ENCODE measurements at regions not wholly inside any gene's neighbourhood (a gene's known extent, or its start where the extent isn't known, plus 50 kb on each side); places are given as distances from the start of the nearest gene placed in this dataset.

DNA sequence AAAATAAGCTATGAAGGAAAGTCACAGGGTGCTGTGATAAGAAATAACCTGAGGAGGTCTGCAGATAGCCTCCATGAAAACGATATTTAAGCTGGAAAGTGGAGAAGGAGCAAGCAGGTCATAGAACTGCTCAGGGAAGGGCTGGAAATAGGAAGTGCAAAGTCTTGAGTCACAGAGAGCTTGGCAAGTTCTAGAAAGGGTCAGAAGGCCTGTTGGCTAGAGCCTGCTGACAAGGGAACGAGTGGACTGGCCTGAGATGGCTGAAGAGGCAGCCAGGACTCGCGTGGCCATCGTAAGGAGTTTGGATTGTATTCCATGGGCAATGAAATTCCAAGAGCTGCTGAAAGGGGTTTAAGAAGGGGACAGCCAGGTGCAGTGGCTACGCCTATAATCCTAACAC lies 64.7 kb upstream of the IL12A start:
- H3K4me2 ChIP-seq (ENCODE audit: extremely low read depth, insufficient read depth, low read length), result no peak overlapping the region
- no peak overlapping the region for H3K4me3 ChIP-seq (replicated peaks in 1 of 4; ENCODE audit: control extremely low read depth in 1 of 4, insufficient read depth in 1 of 4, low read depth in 3 of 4, low read length in 4 of 4)
- H3K27me3 ChIP-seq (ENCODE audit: control insufficient read depth, insufficient read depth, low read length), result no peaks in the 10 kb centered on the region
- peak; percentile 23 to 43 for DNase-seq (ENCODE audit: low read depth in 2 of 2)
- H3K9ac ChIP-seq (ENCODE audit: insufficient read depth, low read length), result no peak overlapping the region
- H3K27ac ChIP-seq (ENCODE audit: insufficient read depth, low read length), result no peak overlapping the region
- TF ChIP-seq, protein P1, sequence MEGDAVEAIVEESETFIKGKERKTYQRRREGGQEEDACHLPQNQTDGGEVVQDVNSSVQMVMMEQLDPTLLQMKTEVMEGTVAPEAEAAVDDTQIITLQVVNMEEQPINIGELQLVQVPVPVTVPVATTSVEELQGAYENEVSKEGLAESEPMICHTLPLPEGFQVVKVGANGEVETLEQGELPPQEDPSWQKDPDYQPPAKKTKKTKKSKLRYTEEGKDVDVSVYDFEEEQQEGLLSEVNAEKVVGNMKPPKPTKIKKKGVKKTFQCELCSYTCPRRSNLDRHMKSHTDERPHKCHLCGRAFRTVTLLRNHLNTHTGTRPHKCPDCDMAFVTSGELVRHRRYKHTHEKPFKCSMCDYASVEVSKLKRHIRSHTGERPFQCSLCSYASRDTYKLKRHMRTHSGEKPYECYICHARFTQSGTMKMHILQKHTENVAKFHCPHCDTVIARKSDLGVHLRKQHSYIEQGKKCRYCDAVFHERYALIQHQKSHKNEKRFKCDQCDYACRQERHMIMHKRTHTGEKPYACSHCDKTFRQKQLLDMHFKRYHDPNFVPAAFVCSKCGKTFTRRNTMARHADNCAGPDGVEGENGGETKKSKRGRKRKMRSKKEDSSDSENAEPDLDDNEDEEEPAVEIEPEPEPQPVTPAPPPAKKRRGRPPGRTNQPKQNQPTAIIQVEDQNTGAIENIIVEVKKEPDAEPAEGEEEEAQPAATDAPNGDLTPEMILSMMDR (conservative IDR thresholded peaks at IDR 0.05 in 1 of 2, IDR thresholded peaks at IDR 0.05 in 1 of 2; ENCODE audit: low read depth in 1 of 2, low read length in 2 of 2), result no peak
- TF ChIP-seq EZH2 (IDR thresholded peaks at IDR 0.05; ENCODE audit: low read length, missing control alignments), result no peak
- H3K9me3 ChIP-seq (ENCODE audit: control insufficient read depth, insufficient read depth, low read depth, low read length), result no peaks in the 10 kb centered on the region
- no peak overlapping the region for H2AFZ ChIP-seq (ENCODE audit: low read length)
- no peaks in the 10 kb centered on the region for H4K20me1 ChIP-seq (ENCODE audit: control insufficient read depth, extremely low read depth, insufficient read depth, low read length)
- no peaks in the 10 kb centered on the region for H3K36me3 ChIP-seq (ENCODE audit: control insufficient read depth, insufficient read depth, low read length)
- no peaks in the 10 kb centered on the region for H3K79me2 ChIP-seq (ENCODE audit: control insufficient read depth, insufficient read depth, low read length)
- H3K4me1 ChIP-seq (ENCODE audit: control insufficient read depth, extremely low read depth, insufficient read depth, low read length), result peaks cover 11% of the 10 kb centered on the region

DNA sequence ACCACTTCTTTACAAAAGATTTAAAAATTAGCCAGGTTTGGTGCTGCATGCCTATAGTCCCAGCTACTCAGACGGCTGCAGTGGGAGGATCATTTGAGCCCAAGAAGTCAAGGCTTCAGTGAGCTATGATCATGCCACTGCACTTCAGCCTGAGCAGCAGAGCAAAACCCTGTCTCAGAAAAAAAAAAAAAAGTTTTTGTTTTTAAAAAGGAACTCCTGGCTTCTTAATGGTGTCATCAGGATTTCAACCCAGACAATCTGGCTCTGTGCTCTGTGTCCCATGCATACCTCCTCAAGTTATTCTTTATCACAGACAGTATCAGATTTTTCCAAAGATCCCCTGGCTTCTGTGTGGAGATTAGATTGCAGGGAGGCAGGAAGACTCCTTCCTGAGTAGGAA lies 64.2 kb upstream of the IL12A start:
- no peak for DNase-seq (ENCODE audit: low read depth in 2 of 2)
- no peaks in the 10 kb centered on the region for H3K79me2 ChIP-seq (ENCODE audit: control insufficient read depth, insufficient read depth, low read length)
- no peak overlapping the region for H3K9ac ChIP-seq (ENCODE audit: insufficient read depth, low read length)

DNA sequence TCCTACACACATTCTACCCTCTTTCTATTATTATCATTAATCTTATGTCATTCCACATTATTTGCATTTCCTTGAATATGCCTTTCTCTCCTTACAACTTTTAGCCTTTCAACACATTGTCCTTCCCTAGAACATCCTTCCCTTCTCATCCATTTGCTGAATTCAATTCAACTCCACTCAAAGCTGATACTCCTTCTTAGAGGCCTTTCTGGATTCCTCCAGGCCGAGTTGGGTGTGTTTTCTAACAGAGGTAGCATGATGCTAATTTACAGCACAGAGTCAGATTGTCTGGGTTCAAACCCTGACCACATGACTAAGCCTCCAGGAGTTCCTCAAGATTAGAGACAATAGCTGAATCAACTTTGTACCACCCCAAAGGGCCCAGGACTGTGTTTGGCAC lies 63.4 kb upstream of the IL12A start:
- H3K9me3 ChIP-seq (ENCODE audit: control insufficient read depth, insufficient read depth, low read depth, low read length), result no peaks in the 10 kb centered on the region
- no peak for DNase-seq (ENCODE audit: low read depth in 2 of 2)
- no peaks in the 10 kb centered on the region for H4K20me1 ChIP-seq (ENCODE audit: control insufficient read depth, extremely low read depth, insufficient read depth, low read length)
- H3K79me2 ChIP-seq (ENCODE audit: control insufficient read depth, insufficient read depth, low read length), result no peaks in the 10 kb centered on the region
- no peak overlapping the region for H3K9ac ChIP-seq (ENCODE audit: insufficient read depth, low read length)
- H3K4me1 ChIP-seq (ENCODE audit: control insufficient read depth, extremely low read depth, insufficient read depth, low read length), result peaks cover 18% of the 10 kb centered on the region
- H3K4me3 ChIP-seq (replicated peaks in 1 of 4; ENCODE audit: control extremely low read depth in 1 of 4, insufficient read depth in 1 of 4, low read depth in 3 of 4, low read length in 4 of 4), result no peak overlapping the region
- TF ChIP-seq, protein P1 (conservative IDR thresholded peaks at IDR 0.05 in 1 of 2, IDR thresholded peaks at IDR 0.05 in 1 of 2; ENCODE audit: low read depth in 1 of 2, low read length in 2 of 2), result no peak
- no peak for TF ChIP-seq EZH2 (IDR thresholded peaks at IDR 0.05; ENCODE audit: low read length, missing control alignments)
- H3K4me2 ChIP-seq (ENCODE audit: extremely low read depth, insufficient read depth, low read length), result no peak overlapping the region
- H3K27me3 ChIP-seq (ENCODE audit: control insufficient read depth, insufficient read depth, low read length), result no peaks in the 10 kb centered on the region
- H3K27ac ChIP-seq (ENCODE audit: insufficient read depth, low read length), result no peak overlapping the region
- H3K36me3 ChIP-seq (ENCODE audit: control insufficient read depth, insufficient read depth, low read length), result no peaks in the 10 kb centered on the region
- H2AFZ ChIP-seq (ENCODE audit: low read length), result no peak overlapping the region

More for the DNA sequence above, 64.2 kb upstream of the IL12A start:
- Histone ChIP-seq H4K20me1 (ENCODE audit: control insufficient read depth, extremely low read depth, insufficient read depth, low read length) (no peaks in the 10 kb centered on the region), H3K36me3 (ENCODE audit: control insufficient read depth, insufficient read depth, low read length) (no peaks in the 10 kb centered on the region), H3K27ac (ENCODE audit: insufficient read depth, low read length) (no peak overlapping the region), H3K4me2 (ENCODE audit: extremely low read depth, insufficient read depth, low read length) (no peak overlapping the region), H3K9me3 (ENCODE audit: control insufficient read depth, insufficient read depth, low read depth, low read length) (no peaks in the 10 kb centered on the region), H3K4me1 (ENCODE audit: control insufficient read depth, extremely low read depth, insufficient read depth, low read length) (peaks cover 15% of the 10 kb centered on the region), H2AFZ (ENCODE audit: low read length) (no peak overlapping the region), H3K27me3 (ENCODE audit: control insufficient read depth, insufficient read depth, low read length) (no peaks in the 10 kb centered on the region), H3K4me3 (replicated peaks in 1 of 4; ENCODE audit: control extremely low read depth in 1 of 4, insufficient read depth in 1 of 4, low read depth in 3 of 4, low read length in 4 of 4) (no peak overlapping the region)
- TF ChIP-seq, protein P1 (conservative IDR thresholded peaks at IDR 0.05 in 1 of 2, IDR thresholded peaks at IDR 0.05 in 1 of 2; ENCODE audit: low read depth in 1 of 2, low read length in 2 of 2), result no peak
- no peak for TF ChIP-seq EZH2 (IDR thresholded peaks at IDR 0.05; ENCODE audit: low read length, missing control alignments)
